Glutamatergic neuron (in vitro differentiated cells): ENCODE measurements at regions not wholly inside any gene's neighbourhood (a gene's known extent, or its start where the extent isn't known, plus 50 kb on each side); places are given as distances from the start of the nearest gene placed in this dataset.

Experiments
- DNase-seq: peaks from one replicate; pipeline ENCODE4 v3.0.0; 2022
- H3K27ac Mint-ChIP-seq: one replicate; pipeline ENCODE4 v1.8.0; 2020; ENCODE audit warnings: mild to moderate bottlenecking, mixed read lengths, inconsistent platforms; ENCODE audit not compliant: unreplicated experiment
- H3K27me3 Mint-ChIP-seq: one replicate; pipeline ENCODE4 v1.8.0; 2020; ENCODE audit warnings: mild to moderate bottlenecking, moderate library complexity, mixed read lengths, inconsistent platforms; ENCODE audit not compliant: unreplicated experiment
- H3K36me3 Mint-ChIP-seq: one replicate; pipeline ENCODE4 v1.8.0; 2020; ENCODE audit warnings: mild to moderate bottlenecking, mixed read lengths, inconsistent platforms; ENCODE audit not compliant: unreplicated experiment
- H3K4me1 Mint-ChIP-seq: one replicate; pipeline ENCODE4 v1.8.0; 2020; ENCODE audit warnings: mild to moderate bottlenecking, low read depth, mixed read lengths, inconsistent platforms; ENCODE audit not compliant: unreplicated experiment
- H3K4me3 Mint-ChIP-seq: one replicate; pipeline ENCODE4 v1.8.0; 2020; ENCODE audit warnings: mild to moderate bottlenecking, mixed read lengths, inconsistent platforms; ENCODE audit not compliant: unreplicated experiment
- H3K9me3 Mint-ChIP-seq: one replicate; pipeline ENCODE4 v1.8.0; 2020; ENCODE audit warnings: mild to moderate bottlenecking, moderate library complexity, mixed read lengths, inconsistent platforms; ENCODE audit not compliant: unreplicated experiment
- TF ChIP-seq, protein P1 (sequence below): fragments of 200-600 bp; sonication (generic); IDR thresholded peaks from one replicate; pipeline ENCODE4 v1.5.0; 2021; ENCODE audit not compliant: partially characterized antibody, unreplicated experiment

GRCh38 chr16:54431041-54431996 lies 144.7 kb upstream of the IRX3 start:
- H3K4me1 Mint-ChIP-seq, result no peaks in the 10 kb centered on the region
- TF ChIP-seq, protein P1, sequence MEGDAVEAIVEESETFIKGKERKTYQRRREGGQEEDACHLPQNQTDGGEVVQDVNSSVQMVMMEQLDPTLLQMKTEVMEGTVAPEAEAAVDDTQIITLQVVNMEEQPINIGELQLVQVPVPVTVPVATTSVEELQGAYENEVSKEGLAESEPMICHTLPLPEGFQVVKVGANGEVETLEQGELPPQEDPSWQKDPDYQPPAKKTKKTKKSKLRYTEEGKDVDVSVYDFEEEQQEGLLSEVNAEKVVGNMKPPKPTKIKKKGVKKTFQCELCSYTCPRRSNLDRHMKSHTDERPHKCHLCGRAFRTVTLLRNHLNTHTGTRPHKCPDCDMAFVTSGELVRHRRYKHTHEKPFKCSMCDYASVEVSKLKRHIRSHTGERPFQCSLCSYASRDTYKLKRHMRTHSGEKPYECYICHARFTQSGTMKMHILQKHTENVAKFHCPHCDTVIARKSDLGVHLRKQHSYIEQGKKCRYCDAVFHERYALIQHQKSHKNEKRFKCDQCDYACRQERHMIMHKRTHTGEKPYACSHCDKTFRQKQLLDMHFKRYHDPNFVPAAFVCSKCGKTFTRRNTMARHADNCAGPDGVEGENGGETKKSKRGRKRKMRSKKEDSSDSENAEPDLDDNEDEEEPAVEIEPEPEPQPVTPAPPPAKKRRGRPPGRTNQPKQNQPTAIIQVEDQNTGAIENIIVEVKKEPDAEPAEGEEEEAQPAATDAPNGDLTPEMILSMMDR, result no peak
- H3K9me3 Mint-ChIP-seq, result no peaks in the 10 kb centered on the region
- no peak overlapping the region for H3K4me3 Mint-ChIP-seq
- DNase-seq, result no peak
- peaks cover 5% of the 10 kb centered on the region for H3K27me3 Mint-ChIP-seq
- H3K27ac Mint-ChIP-seq, result no peak overlapping the region
- H3K36me3 Mint-ChIP-seq, result peaks cover 7% of the 10 kb centered on the region

DNA sequence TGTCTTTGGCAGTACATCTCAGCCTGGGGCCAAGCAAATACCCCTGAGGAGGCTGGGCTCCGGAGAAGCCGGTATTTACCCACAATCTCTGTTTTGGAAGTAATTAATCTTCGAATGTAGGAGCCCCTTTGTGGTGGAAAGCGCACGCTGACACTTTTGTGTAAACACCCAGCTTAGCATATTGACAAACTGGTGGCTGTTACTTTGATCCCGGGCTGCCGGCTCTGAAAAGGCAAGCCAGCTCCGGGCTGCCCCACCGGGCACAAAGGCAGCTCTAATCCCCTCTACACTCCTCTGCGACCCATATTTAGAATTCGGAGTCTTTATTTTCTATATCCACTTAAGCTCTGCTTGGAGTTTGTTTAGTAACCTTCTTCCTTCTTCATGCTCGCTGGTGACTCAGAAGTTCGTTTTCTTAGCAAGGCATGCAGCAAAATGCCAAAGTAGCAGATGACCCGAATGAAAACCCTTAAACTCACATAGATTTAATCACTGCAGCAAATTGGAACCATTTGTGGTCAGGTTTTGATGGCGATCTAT lies 144.0 kb upstream of the IRX3 start:
- no peak for DNase-seq
- H3K4me1 Mint-ChIP-seq, result no peaks in the 10 kb centered on the region
- no peak overlapping the region for H3K4me3 Mint-ChIP-seq
- H3K27me3 Mint-ChIP-seq, result peaks cover 5% of the 10 kb centered on the region
- TF ChIP-seq, protein P1, result no peak
- H3K9me3 Mint-ChIP-seq, result no peaks in the 10 kb centered on the region
- H3K36me3 Mint-ChIP-seq, result peaks cover 7% of the 10 kb centered on the region
- no peak overlapping the region for H3K27ac Mint-ChIP-seq

GRCh38 chr16:54429029-54429428 lies 142.4 kb upstream of the IRX3 start:
- H3K27me3 Mint-ChIP-seq, result peaks cover 5% of the 10 kb centered on the region

DNA sequence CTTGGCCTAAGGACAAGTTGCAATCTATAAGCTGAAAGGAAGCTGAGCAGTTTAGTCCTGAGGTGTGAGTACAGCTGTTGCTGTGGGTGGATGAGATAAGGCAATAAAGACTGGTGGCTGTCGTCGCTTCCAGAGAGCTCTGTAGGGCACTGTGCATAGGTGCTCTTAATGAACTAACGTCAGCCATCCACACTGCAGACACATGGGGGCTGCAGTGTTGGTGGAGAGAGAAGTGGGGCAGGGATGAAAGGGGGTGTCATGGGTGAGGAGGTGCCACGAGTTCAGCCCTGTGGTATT lies 139.9 kb upstream of the IRX3 start:
- H3K4me3 Mint-ChIP-seq, result no peak overlapping the region
- H3K4me1 Mint-ChIP-seq, result no peaks in the 10 kb centered on the region
- H3K9me3 Mint-ChIP-seq, result no peaks in the 10 kb centered on the region
- peaks cover 7% of the 10 kb centered on the region for H3K36me3 Mint-ChIP-seq
- TF ChIP-seq, protein P1, result no peak
- H3K27ac Mint-ChIP-seq, result no peak overlapping the region
- peaks cover 5% of the 10 kb centered on the region for H3K27me3 Mint-ChIP-seq
- no peak for DNase-seq

More at GRCh38 chr16:54429029-54429428, 142.4 kb upstream of the IRX3 start:
- no peak for DNase-seq
- Mint-ChIP-seq H3K9me3 (no peaks in the 10 kb centered on the region), H3K4me3 (no peak overlapping the region), H3K4me1 (no peaks in the 10 kb centered on the region), H3K36me3 (peaks cover 7% of the 10 kb centered on the region), H3K27ac (no peak overlapping the region)
- TF ChIP-seq, protein P1, result no peak
